Right cardiac atrium (tissue), 5 donors: ENCODE measurements at regions not wholly inside any gene's neighbourhood (a gene's known extent, or its start where the extent isn't known, plus 50 kb on each side); places are given as distances from the start of the nearest gene placed in this dataset.
"Not testable (repeated sequence)": the region's sequence is repeated elsewhere in the genome, so short reads cannot be mapped to it uniquely, and the experiment has no call there.

ENCODE experiments used
- ATAC-seq, 2 donors: fragments of 200-7000 bp; cut with Tn5 transposase; one replicate each; pipeline versions ENCODE4 v1.8.0 to v1.9.1; 2020; ENCODE audit warnings: moderate library complexity in 2 of 2, mild to moderate bottlenecking in 1 of 2
- DNase-seq, 3 donors: peaks; one replicate each; pipeline ENCODE4 v3.0.0-alpha.2; 2020
- H3K27ac ChIP-seq: one replicate; pipeline ENCODE4 v1.5.1; 2013; ENCODE audit warnings: mild to moderate bottlenecking, low read length, control low read depth, moderate library complexity
- H3K27me3 ChIP-seq: one replicate; pipeline ENCODE4 v1.6.1; 2013; ENCODE audit not compliant: control insufficient read depth, insufficient read depth
- H3K4me1 ChIP-seq: one replicate; pipeline ENCODE4 v1.6.1; 2013; ENCODE audit warnings: low read length; ENCODE audit not compliant: control insufficient read depth, insufficient read depth
- H3K4me3 ChIP-seq: one replicate; pipeline ENCODE4 v1.5.1; 2013; ENCODE audit warnings: low read length, control low read depth
- H3K9me3 ChIP-seq: one replicate; pipeline ENCODE4 v1.6.1; 2013; ENCODE audit warnings: low read length; ENCODE audit not compliant: control insufficient read depth
- WGBS: extraction: QIAGEN DNeasy Blood & Tissue Kit; methylation state at CpG from one replicate; pipeline ENCODE4 v1.1.7; 2013; 5-methylcytosine and 5-hydroxymethylcytosine counted together
- intact Hi-C, 4 donors: fragments of 100-400 bp; cut with DNase I; formaldehyde crosslinking; loops; one replicate each; pipeline versions ENCODE4 v1.11.0 to v1.14.0; 2022 to 2023
- donor health status: healthy with polysubstance abuse.
- donor health status: DM: no; HTN: yes; CAD: no.
- donor health status: DM: no; HTN: no; CAD: no.
- donor health status: DM: no; HTN: yes; CAD: no; lungs with severe emphysema.
- donor health status: DM: yes; HTN: yes; CAD: no.

DNA sequence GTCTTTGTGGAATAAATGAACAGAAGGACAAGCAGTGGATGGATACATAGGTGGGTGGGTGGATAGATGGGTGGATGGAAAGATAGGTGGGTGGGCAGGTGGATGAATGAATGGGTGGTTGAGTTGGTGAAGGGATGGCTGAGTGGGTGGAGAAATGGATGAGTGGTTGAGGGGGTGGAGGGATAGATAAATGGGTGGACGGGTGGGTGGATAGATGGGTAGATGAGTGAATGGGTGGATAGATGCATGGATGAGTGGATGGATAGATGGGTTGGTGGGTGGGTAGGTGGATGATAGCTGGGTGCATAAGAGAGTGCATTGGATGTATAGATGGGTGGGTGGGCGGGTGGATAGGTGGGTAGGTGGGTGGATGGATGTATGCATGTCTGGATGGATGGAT lies 63.5 kb downstream of the UNC93B1 start:
- H3K4me1 ChIP-seq, H3K9me3 ChIP-seq, H3K27me3 ChIP-seq, H3K4me3 ChIP-seq, intact Hi-C loops, DNase-seq, ATAC-seq, H3K27ac ChIP-seq: not testable (repeated sequence)
- WGBS: 81% methylated on average over 2 of the region's 2 CpGs

DNA sequence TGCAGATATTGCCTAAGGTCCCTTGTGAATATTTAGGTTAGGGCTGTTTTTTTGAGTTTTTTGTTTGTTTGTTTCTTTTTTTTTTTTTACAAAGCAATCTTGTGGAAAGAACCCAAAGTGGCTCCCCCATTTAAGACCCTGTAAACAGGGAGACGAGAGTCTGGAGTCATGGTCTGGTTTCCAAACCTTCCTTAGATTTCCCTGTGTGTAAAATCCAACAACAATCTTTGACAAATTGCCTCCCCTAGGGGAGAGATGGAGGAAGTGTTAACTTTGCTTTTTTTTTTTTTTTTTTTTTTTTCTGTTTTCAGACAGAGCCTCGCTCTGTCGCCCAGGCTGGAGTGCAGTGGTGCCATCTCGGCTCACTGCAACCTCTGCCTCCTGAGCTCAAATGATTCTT lies 64.9 kb downstream of the UNC93B1 start:
- not testable (repeated sequence) for DNase-seq, H3K9me3 ChIP-seq

DNA sequence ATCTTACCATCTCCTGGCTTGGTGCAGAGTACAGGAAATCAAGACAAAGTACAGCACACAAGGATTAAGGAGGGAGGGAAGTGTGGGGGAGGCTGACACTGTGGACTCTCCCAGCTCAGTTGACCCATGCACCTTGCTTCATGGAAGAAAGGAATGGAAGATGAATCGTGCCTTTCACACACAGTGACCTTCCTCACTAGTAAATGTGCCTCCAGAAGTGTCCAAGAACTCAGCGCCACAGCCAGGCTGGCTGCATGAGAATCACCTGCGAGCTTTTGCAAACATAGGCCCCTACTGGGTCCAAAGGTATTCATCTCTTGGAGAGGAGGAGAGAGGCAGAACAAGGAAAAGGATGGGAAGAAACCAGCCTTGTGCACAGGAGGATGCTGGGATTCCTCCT lies 65.5 kb downstream of the UNC93B1 start:
- intact Hi-C loops, H3K27ac ChIP-seq, H3K27me3 ChIP-seq, H3K4me3 ChIP-seq, H3K9me3 ChIP-seq, ATAC-seq, H3K4me1 ChIP-seq, DNase-seq: not testable (repeated sequence)
- 76% methylated on average over 3 of the region's 3 CpGs for WGBS

More for the DNA sequence above, 64.9 kb downstream of the UNC93B1 start:
- H3K27ac ChIP-seq, intact Hi-C loops, H3K27me3 ChIP-seq, H3K4me1 ChIP-seq, H3K4me3 ChIP-seq, ATAC-seq: not testable (repeated sequence)
- WGBS: 33% methylated on average over 1 of the region's 4 CpGs

DNA sequence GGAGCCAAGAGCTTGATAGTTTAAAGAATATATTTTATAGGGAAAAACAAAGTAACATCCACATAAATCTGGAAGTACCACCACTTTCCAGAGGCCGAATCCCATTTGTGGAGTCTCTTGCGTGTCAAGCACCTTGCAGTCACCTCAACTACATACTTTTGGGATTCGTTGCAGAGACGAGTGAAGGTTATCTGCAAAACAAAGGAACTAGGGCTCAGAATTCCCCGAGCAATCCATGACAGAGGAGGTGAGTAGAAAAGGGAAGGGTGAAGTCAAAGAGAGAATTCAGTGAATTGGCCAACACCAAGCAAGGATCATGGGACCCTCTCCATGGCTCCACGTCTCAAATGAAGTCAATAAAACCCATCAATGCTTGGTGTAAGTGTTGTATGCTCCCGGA lies 80.3 kb downstream of the UNC93B1 start:
- 61% methylated on average over 7 of the region's 7 CpGs for WGBS
- H3K9me3 ChIP-seq, DNase-seq, H3K27me3 ChIP-seq, H3K27ac ChIP-seq, H3K4me3 ChIP-seq, H3K4me1 ChIP-seq, ATAC-seq, intact Hi-C loops: not testable (repeated sequence)

DNA sequence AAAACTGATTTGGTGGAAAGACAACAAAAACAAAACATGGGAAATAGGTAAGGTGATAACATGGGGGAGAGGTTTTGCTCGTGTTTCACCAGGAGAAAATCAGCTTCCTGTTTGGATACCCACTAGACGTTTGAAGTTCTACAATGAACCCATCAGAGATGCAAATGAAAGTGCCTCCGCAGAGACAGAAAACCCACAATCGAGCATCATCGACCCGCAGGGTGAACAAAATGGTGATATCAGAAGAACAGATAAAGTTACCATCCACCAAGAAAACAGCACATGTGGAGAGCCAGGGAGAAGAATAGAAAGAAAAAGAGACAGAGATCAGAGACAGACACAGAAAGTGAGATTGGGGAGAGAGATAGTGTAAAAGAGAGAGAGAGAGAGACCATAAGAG lies 83.4 kb downstream of the UNC93B1 start:
- ATAC-seq, intact Hi-C loops, H3K9me3 ChIP-seq, H3K27ac ChIP-seq, DNase-seq, H3K27me3 ChIP-seq, H3K4me3 ChIP-seq, H3K4me1 ChIP-seq: not testable (repeated sequence)
- 66% methylated on average over 6 of the region's 6 CpGs for WGBS

DNA sequence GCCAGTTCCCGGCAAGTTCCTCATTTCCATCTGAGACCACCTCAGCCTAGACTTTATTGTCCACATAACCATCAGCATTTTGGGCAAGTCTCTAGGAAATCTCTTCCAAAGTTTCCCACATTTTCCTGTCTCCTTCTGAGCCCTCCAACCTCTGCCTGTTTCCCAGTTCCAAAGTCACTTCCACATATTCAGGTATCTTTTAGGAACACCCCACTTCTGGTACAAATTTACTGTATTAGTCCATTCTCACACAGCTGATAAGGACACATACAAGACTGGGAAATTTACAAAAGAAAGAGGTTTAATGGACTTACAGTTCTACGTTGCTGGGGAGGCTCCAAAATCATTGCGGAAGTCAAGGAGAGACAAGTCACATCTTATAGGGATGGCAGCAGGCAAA lies 91.7 kb downstream of the UNC93B1 start:
- 96% methylated on average over 3 of the region's 3 CpGs for WGBS
- H3K27ac ChIP-seq, H3K4me3 ChIP-seq, H3K9me3 ChIP-seq, H3K27me3 ChIP-seq, ATAC-seq, intact Hi-C loops, DNase-seq, H3K4me1 ChIP-seq: not testable (repeated sequence)

DNA sequence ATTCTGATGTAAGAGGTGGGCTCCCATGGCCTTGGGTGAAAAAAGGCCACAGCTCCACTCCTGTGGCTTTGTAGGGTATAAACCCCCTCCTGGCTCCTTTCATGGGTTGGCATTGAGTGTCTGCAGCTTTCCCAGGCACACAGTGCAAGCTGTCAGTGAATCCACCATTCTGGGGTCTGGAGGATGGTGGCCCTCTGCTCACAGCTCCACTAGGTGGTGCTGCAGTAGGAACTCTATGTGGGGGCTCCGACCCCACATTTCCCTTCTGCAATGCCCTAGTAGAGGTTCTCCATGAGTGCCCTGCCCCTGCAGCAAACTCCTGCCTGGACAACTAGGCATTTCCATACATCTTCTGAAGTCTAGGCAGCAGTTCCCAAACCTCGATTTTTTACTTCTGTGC lies 92.7 kb downstream of the UNC93B1 start:
- intact Hi-C loops, H3K4me1 ChIP-seq, DNase-seq, H3K4me3 ChIP-seq, H3K9me3 ChIP-seq, H3K27ac ChIP-seq, H3K27me3 ChIP-seq, ATAC-seq: not testable (repeated sequence)
- 66% methylated on average over 2 of the region's 2 CpGs for WGBS

DNA sequence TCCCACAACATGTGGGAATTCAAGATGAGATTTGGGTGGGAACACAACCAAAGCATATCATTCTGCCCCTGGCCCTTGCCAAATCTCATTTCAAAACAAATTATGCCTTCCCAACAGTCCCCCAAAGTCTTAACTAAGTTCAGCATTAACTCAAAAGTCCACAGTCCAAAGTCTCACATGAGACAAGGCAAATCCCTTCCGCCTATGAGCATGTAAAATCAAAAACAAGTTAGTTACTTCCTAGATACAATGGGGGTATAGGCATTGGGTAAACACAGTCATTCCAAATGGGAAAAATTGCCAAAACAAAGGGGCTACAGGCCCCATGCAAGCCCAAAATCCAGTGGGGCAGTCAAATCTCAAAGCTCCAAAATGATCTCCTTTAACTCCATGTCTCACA lies 93.1 kb downstream of the UNC93B1 start:
- H3K4me3 ChIP-seq, intact Hi-C loops: not testable (repeated sequence)
- 90% methylated on average over 1 of the region's 1 CpG for WGBS

DNA sequence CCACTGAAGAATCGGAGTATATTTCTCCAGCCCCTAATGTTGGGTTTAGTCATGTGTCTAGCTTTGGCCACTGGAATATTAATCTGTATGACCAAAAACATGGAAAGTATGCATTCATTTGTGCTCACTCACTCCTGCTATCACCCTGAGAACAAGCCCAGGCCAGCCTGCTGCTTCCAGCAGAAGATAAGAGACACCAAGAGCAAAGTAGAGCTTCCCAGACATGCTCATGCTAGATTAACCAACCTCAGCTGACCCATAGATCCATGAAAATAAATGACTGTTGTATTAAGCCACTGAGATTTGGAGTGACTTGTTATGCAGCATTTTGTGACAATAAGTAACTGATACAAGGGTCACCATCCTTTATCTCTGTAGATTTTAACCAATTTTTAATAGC lies 96.9 kb downstream of the UNC93B1 start:
- DNase-seq, H3K27ac ChIP-seq, H3K4me1 ChIP-seq, H3K4me3 ChIP-seq, intact Hi-C loops, ATAC-seq, H3K27me3 ChIP-seq, H3K9me3 ChIP-seq: not testable (repeated sequence)
- WGBS: 26% methylated on average over 1 of the region's 1 CpG

More for the DNA sequence above, 93.1 kb downstream of the UNC93B1 start:
- ATAC-seq, H3K27me3 ChIP-seq, H3K4me1 ChIP-seq, DNase-seq, H3K27ac ChIP-seq, H3K9me3 ChIP-seq: not testable (repeated sequence)

DNA sequence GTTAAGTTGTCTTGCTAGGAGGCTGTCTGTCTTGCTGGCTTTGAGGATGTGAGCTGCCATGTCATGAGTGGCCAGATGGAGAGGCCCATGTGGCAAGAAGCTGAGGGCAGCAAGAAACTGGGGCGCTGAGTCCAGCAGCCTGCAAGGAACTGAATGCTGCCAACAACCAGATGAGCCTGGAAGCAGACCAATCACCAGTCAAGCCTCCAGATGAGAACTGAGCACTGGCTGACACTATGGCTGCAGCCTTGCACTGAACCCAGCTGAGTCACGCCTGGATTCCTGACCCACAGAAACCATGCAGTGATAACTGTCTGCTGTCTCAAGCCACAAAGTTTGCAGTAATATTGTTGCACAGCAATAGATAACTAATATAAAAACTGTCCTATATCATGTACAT lies 104.4 kb downstream of the UNC93B1 start:
- ATAC-seq, H3K9me3 ChIP-seq, H3K4me1 ChIP-seq, DNase-seq, H3K27ac ChIP-seq, intact Hi-C loops, H3K4me3 ChIP-seq, H3K27me3 ChIP-seq: not testable (repeated sequence)
- WGBS: 35% methylated on average over 2 of the region's 2 CpGs

DNA sequence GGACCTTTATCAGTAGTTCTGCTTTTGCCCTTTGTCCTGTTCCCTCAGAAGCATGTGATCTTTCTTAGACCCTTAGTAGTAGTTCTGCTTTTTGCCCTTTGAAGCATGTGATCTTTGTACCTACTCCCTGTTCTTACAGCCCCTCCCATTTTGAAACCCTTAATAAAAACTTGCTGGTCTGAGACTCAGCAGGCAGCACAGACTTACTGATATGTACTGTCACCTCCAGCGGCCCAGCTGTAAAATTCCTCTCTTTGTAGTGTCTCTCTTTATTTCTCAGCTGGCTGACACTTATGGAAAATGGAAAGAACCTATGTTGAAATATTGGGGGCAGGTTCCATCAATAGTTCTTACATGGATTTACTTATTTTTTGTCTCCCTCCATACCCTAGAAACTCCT lies 110.4 kb downstream of the UNC93B1 start:
- H3K27me3 ChIP-seq, intact Hi-C loops, H3K9me3 ChIP-seq, H3K4me1 ChIP-seq, ATAC-seq, H3K27ac ChIP-seq, DNase-seq, H3K4me3 ChIP-seq: not testable (repeated sequence)
- 65% methylated on average over 1 of the region's 1 CpG for WGBS

DNA sequence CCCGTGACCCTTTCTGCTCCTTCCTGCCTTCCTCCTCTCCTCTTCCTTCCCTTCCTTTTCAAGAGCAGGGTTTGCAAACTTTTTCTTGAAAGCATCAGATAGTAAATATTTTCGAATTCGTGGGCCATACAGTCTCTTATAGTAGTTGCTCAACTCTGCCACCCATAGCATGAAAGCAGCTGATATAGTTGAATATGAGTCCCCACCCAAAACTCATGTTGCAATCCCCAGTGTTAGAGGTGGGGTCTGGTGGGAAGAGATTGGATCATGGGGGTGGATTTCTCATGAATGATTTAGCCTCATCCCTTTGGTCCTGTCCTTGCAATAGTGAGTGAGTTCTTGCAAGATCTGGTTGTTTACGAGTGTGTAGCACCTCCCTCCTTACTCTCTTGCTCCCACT lies 114.3 kb downstream of the UNC93B1 start:
- WGBS: 73% methylated on average over 4 of the region's 4 CpGs
- H3K4me3 ChIP-seq, H3K27me3 ChIP-seq, H3K4me1 ChIP-seq, intact Hi-C loops, ATAC-seq, DNase-seq, H3K9me3 ChIP-seq, H3K27ac ChIP-seq: not testable (repeated sequence)
